GM23338 (cell line): ENCODE measurements at regions not wholly inside any gene's neighbourhood (a gene's known extent, or its start where the extent isn't known, plus 50 kb on each side); places are given as distances from the start of the nearest gene placed in this dataset.
"Not testable (repeated sequence)": the region's sequence is repeated elsewhere in the genome, so short reads cannot be mapped to it uniquely, and the experiment has no call there.

Experiments
- ATAC-seq: fragments of 200-7000 bp; cut with Tn5 transposase; 3 replicates; pipeline ENCODE4 v1.9.1; 2020
- DNase-seq: peaks from one replicate; pipeline ENCODE4 v3.0.0-alpha.2; 2015; ENCODE audit warnings: low spot score
- H2AFZ ChIP-seq: fragments of 200-600 bp; sonication (generic); 2 replicates; pipeline ENCODE4 v1.8.0; 2016; ENCODE audit warnings: antibody characterized with exemption, mild to moderate bottlenecking, moderate library complexity
- H3F3A ChIP-seq: fragments of 200-600 bp; sonication (generic); replicated peaks from 2 replicates; pipeline ENCODE4 v1.8.0; 2017; ENCODE audit warnings: antibody characterized with exemption, mixed run types, low read depth
- H3K27ac ChIP-seq: fragments of 200-600 bp; sonication (generic); 2 replicates; pipeline ENCODE4 v1.6.1; 2016; ENCODE audit warnings: low read depth
- H3K27me3 ChIP-seq: fragments of 200-600 bp; sonication (generic); 2 replicates; pipeline ENCODE4 v1.8.0; 2016; ENCODE audit warnings: mild to moderate bottlenecking, mixed run types, moderate library complexity; ENCODE audit not compliant: insufficient read depth
- H3K36me3 ChIP-seq: fragments of 200-600 bp; sonication (generic); 2 replicates; pipeline ENCODE4 v1.8.0; 2016; ENCODE audit warnings: mild to moderate bottlenecking; ENCODE audit not compliant: insufficient read depth
- H3K4me1 ChIP-seq: fragments of 200-600 bp; sonication (generic); 2 replicates; pipeline ENCODE4 v1.8.0; 2016; ENCODE audit warnings: mild to moderate bottlenecking, moderate library complexity; ENCODE audit not compliant: insufficient read depth
- H3K4me2 ChIP-seq: fragments of 200-600 bp; sonication (generic); 2 replicates; pipeline ENCODE4 v1.7.1; 2017; ENCODE audit warnings: mixed run types
- H3K4me3 ChIP-seq: fragments of 200-600 bp; sonication (generic); 2 replicates; pipeline ENCODE4 v1.6.1; 2016; ENCODE audit warnings: mixed run types
- H3K79me2 ChIP-seq: fragments of 200-600 bp; sonication (generic); replicated peaks from 2 replicates; pipeline ENCODE4 v1.8.0; 2017; ENCODE audit warnings: mild to moderate bottlenecking; ENCODE audit not compliant: insufficient read depth
- H3K9me2 ChIP-seq: fragments of 200-600 bp; sonication (generic); 2 replicates; pipeline ENCODE4 v1.8.0; 2017; ENCODE audit not compliant: insufficient read depth
- H4K20me1 ChIP-seq: fragments of 200-600 bp; sonication (generic); replicated peaks from 2 replicates; pipeline ENCODE4 v1.8.0; 2017; ENCODE audit warnings: mild to moderate bottlenecking; ENCODE audit not compliant: insufficient read depth
- H3K27ac Mint-ChIP-seq: 2 replicates; pipeline ENCODE4 v1.8.0; 2020; ENCODE audit warnings: inconsistent platforms, mild to moderate bottlenecking, moderate library complexity, mixed read lengths
- H3K27me3 Mint-ChIP-seq: 3 replicates; pipeline ENCODE4 v1.8.0; 2022; ENCODE audit warnings: low read depth, mild to moderate bottlenecking, moderate library complexity, mixed read lengths, inconsistent platforms; ENCODE audit not compliant: insufficient read depth, poor library complexity
- H3K36me3 Mint-ChIP-seq: 3 replicates; pipeline ENCODE4 v1.8.0; 2021; ENCODE audit warnings: low read depth, mild to moderate bottlenecking, inconsistent platforms, moderate library complexity, mixed read lengths
- H3K4me1 Mint-ChIP-seq: 3 replicates; pipeline ENCODE4 v1.8.0; 2020; ENCODE audit warnings: mild to moderate bottlenecking, inconsistent platforms, mixed read lengths
- H3K4me3 Mint-ChIP-seq: 3 replicates; pipeline ENCODE4 v1.8.0; 2021; ENCODE audit warnings: moderate library complexity, mild to moderate bottlenecking, inconsistent platforms, mixed read lengths
- H3K9me3 Mint-ChIP-seq: 3 replicates; pipeline ENCODE4 v1.8.0; 2020; ENCODE audit warnings: moderate library complexity, mild to moderate bottlenecking, inconsistent platforms, mixed read lengths
- CREB1 ChIP-seq: fragments of 250-450 bp; sonication (Bioruptor Pico); IDR thresholded peaks from 2 replicates; pipeline ENCODE4 v1.5.0; 2020; ENCODE audit warnings: low read depth, mild to moderate bottlenecking, moderate library complexity
- EZH2 ChIP-seq: fragments of 200-600 bp; sonication (generic); IDR thresholded peaks from one replicate; pipeline ENCODE4 v1.8.0; 2017; ENCODE audit warnings: antibody characterized with exemption, mild to moderate bottlenecking, low read depth; ENCODE audit not compliant: unreplicated experiment
- EZH2phosphoT487 ChIP-seq: fragments of 200-600 bp; sonication (generic); IDR thresholded peaks from one replicate; pipeline ENCODE4 v1.8.1; 2018; ENCODE audit warnings: antibody characterized with exemption; ENCODE audit not compliant: unreplicated experiment
- STAT1 ChIP-seq: IDR thresholded peaks from one replicate; pipeline ENCODE4 v1.6.1; 2016; ENCODE audit warnings: antibody characterized with exemption; ENCODE audit not compliant: unreplicated experiment
- ZNF462 ChIP-seq: fragments of 250-450 bp; sonication (Bioruptor Pico); IDR thresholded peaks from 2 replicates; pipeline ENCODE4 v1.5.0; 2020; ENCODE audit warnings: mild to moderate bottlenecking, moderate library complexity
- TF ChIP-seq, protein P1 (sequence below), 2 experiments: fragments of 200-600 bp in 1 of 2; sonication (generic) in 1 of 2; conservative IDR thresholded peaks; 2 replicates each; pipeline versions ENCODE4 v1.5.1 to v1.6.1; 2016 to 2017; ENCODE audit warnings: antibody characterized with exemption in 2 of 2, low read depth in 2 of 2, mild to moderate bottlenecking in 2 of 2, moderate library complexity in 1 of 2

GRCh38 chr10:80829562-80829961 is 291.9 kb downstream of the SH2D4B start (continued):
- TF ChIP-seq ZNF462 (CRISPR knock-in tag): no peak

- not testable (repeated sequence) for H3K4me2 ChIP-seq, H3F3A ChIP-seq, H3K36me3 Mint-ChIP-seq, DNase-seq, H3K36me3 ChIP-seq, H3K79me2 ChIP-seq, H4K20me1 ChIP-seq, H3K4me3 ChIP-seq, ATAC-seq, H3K9me2 ChIP-seq, H3K4me1 Mint-ChIP-seq, H3K27ac Mint-ChIP-seq, H3K4me3 Mint-ChIP-seq, H3K27ac ChIP-seq, H2AFZ ChIP-seq, H3K4me1 ChIP-seq, H3K27me3 ChIP-seq, H3K27me3 Mint-ChIP-seq
- H3K9me3 Mint-ChIP-seq: peaks cover 22% of the 10 kb centered on the region
These were observed 295.0 kb downstream of the SH2D4B start for GRCh38 chr10:80832693-80833092.

DNA sequence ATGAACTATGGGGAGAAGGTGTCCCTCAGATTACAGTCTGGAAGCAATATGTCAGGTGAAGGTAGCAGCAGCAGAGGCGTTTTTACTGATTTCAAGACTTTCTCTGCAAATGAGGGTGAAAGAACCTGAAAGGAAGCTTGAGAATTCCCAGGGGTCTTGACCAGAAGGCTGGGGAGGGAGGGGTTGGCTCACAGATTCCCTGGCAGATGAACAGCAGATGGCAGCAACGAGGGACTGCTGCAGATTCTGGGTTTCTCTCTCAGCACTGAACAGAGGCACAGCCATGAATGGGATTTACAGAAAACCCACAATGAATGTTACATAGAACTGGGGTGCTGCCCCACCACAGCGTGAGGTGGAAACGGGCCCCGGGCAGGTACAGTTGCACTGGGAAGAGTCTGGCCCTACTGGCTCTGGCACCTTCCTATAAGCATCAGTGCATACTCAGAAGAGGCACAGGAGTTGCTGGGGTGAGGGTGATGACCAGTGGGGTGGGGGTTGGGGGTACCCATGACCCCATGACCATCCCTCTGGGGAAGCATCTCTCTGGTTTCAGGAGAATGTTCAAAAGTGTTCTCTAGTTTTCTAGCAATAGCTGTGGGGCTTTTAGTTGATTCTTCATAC is 317.8 kb downstream of the SH2D4B start:
- H3K4me1 ChIP-seq: no peaks in the 10 kb centered on the region
- H3K27me3 ChIP-seq: no peaks in the 10 kb centered on the region
- H3K4me2 ChIP-seq: no peak overlapping the region
- ATAC-seq (peak; percentile 100), DNase-seq (peak; percentile 88)
- no peaks in the 10 kb centered on the region for H3K9me2 ChIP-seq
- peak overlapping the region; percentile 40; the same call in 1 of the 2 replicates for H2AFZ ChIP-seq
- H3K4me3 ChIP-seq: no peak overlapping the region
- Mint-ChIP-seq H3K4me3 (no peak overlapping the region), H3K27me3 (peaks cover 3% of the 10 kb centered on the region), H3K4me1 (peaks cover 7% of the 10 kb centered on the region), H3K9me3 (peaks cover 6% of the 10 kb centered on the region), H3K36me3 (peaks cover 6% of the 10 kb centered on the region; the same call in 1 of the 3 replicates), H3K27ac (no peak overlapping the region)
- no peaks in the 10 kb centered on the region for H4K20me1 ChIP-seq
- no peak overlapping the region for H3K27ac ChIP-seq
- H3K36me3 ChIP-seq: no peaks in the 10 kb centered on the region
- no peaks in the 10 kb centered on the region for H3F3A ChIP-seq
- no peaks in the 10 kb centered on the region for H3K79me2 ChIP-seq
- TF ChIP-seq STAT1 (no peak), EZH2phosphoT487 (no peak), EZH2 (no peak), CREB1 (CRISPR knock-in tag) (no peak)
- TF ChIP-seq, protein P1, sequence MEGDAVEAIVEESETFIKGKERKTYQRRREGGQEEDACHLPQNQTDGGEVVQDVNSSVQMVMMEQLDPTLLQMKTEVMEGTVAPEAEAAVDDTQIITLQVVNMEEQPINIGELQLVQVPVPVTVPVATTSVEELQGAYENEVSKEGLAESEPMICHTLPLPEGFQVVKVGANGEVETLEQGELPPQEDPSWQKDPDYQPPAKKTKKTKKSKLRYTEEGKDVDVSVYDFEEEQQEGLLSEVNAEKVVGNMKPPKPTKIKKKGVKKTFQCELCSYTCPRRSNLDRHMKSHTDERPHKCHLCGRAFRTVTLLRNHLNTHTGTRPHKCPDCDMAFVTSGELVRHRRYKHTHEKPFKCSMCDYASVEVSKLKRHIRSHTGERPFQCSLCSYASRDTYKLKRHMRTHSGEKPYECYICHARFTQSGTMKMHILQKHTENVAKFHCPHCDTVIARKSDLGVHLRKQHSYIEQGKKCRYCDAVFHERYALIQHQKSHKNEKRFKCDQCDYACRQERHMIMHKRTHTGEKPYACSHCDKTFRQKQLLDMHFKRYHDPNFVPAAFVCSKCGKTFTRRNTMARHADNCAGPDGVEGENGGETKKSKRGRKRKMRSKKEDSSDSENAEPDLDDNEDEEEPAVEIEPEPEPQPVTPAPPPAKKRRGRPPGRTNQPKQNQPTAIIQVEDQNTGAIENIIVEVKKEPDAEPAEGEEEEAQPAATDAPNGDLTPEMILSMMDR (conservative IDR thresholded peaks at IDR 0.05; ENCODE audit: low read depth in 2 of 2): peak; percentile 76 to 85
